BJ (cell line): ENCODE measurements at regions not wholly inside any gene's neighbourhood (a gene's known extent, or its start where the extent isn't known, plus 50 kb on each side); places are given as distances from the start of the nearest gene placed in this dataset.

Experiments
- CTCF ChIA-PET: fragments of 350-600 bp; formaldehyde crosslinking; extraction: SDS; loops from one replicate; lab custom pipeline; 2021; ENCODE audit warnings: antibody characterized with exemption, inconsistent platforms; lab: Yijun Ruan, JAX
- POLR2A ChIA-PET: fragments of 300-600 bp; sonication (Branson Sonifier 250); formaldehyde crosslinking; extraction: SDS; loops from one replicate; lab custom pipeline; 2021; ENCODE audit warnings: antibody characterized with exemption; lab: Charles Lee
- DNase-seq: peaks from one replicate; pipeline ENCODE4 v3.0.0-alpha.2; 2011; ENCODE audit warnings: low read depth
- H3K27me3 ChIP-seq: 2 replicates; pipeline ENCODE4 v1.6.0; 2011; ENCODE audit warnings: low read length; ENCODE audit not compliant: control insufficient read depth, insufficient read depth
- H3K36me3 ChIP-seq: 2 replicates; pipeline ENCODE4 v1.5.1; 2011; ENCODE audit warnings: low read length; ENCODE audit not compliant: control insufficient read depth, insufficient read depth
- H3K4me3 ChIP-seq: 2 replicates; pipeline ENCODE4 v1.5.1; 2011; ENCODE audit warnings: low read depth, mild to moderate bottlenecking, control low read depth, low read length
- TF ChIP-seq, protein P1 (sequence below): IDR thresholded peaks from 2 replicates; pipeline ENCODE4 v1.5.1; 2011; ENCODE audit warnings: low read depth, mild to moderate bottlenecking, control low read depth, inconsistent platforms, low read length, moderate library complexity; ENCODE audit not compliant: insufficient read depth

DNA sequence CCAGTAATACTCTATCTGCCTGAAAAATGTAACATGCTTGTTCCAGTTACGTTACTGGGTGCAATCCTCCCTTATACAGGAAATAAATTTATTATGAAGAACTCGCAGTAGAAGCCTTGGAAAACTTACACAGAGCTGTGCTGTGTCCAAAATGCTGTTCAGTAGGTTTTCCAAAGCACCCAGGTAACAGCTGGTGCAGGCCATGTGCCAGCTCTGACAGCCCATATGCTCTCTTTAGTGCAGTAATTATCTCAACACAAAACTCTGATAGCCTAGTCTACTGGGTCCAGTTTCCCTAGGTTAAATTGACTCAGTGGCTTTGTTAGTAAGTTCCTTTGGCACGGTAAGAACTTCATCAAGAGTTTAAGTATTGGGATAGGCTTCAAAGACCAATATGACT, 120.7 kb upstream of the OBI1 start:
- POLR2A ChIA-PET, result no interaction called here
- Histone ChIP-seq H3K36me3 (no peaks in the 10 kb centered on the region), H3K4me3 (no peak overlapping the region), H3K27me3 (no peaks in the 10 kb centered on the region)
- TF ChIP-seq, protein P1, sequence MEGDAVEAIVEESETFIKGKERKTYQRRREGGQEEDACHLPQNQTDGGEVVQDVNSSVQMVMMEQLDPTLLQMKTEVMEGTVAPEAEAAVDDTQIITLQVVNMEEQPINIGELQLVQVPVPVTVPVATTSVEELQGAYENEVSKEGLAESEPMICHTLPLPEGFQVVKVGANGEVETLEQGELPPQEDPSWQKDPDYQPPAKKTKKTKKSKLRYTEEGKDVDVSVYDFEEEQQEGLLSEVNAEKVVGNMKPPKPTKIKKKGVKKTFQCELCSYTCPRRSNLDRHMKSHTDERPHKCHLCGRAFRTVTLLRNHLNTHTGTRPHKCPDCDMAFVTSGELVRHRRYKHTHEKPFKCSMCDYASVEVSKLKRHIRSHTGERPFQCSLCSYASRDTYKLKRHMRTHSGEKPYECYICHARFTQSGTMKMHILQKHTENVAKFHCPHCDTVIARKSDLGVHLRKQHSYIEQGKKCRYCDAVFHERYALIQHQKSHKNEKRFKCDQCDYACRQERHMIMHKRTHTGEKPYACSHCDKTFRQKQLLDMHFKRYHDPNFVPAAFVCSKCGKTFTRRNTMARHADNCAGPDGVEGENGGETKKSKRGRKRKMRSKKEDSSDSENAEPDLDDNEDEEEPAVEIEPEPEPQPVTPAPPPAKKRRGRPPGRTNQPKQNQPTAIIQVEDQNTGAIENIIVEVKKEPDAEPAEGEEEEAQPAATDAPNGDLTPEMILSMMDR, result no peak
- CTCF ChIA-PET, result no interaction called here
- no peak for DNase-seq

DNA sequence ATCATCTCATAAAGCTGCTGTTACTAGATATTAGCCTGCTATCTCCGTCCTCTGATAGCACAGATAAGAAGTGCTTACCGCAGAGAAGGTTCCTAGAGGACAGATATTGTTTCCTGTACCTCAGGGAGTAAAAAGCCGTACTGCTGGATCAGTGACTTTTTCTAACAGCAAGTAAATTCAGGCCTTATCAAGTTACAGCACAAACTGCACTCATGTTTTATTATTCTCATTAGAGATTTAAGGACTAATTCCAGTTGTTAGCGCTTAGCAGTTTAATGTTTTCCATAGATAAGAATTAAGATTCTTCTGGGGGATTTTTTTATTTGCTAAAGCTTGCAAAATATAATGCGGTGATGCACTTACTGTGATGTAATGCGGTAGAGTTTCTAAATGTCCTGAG, 119.0 kb upstream of the OBI1 start:
- POLR2A ChIA-PET, result no interaction called here
- TF ChIP-seq, protein P1, result no peak
- no peaks in the 10 kb centered on the region for H3K36me3 ChIP-seq
- H3K27me3 ChIP-seq, result no peaks in the 10 kb centered on the region
- DNase-seq, result no peak
- no peak overlapping the region for H3K4me3 ChIP-seq
- CTCF ChIA-PET, result no interaction called here

DNA sequence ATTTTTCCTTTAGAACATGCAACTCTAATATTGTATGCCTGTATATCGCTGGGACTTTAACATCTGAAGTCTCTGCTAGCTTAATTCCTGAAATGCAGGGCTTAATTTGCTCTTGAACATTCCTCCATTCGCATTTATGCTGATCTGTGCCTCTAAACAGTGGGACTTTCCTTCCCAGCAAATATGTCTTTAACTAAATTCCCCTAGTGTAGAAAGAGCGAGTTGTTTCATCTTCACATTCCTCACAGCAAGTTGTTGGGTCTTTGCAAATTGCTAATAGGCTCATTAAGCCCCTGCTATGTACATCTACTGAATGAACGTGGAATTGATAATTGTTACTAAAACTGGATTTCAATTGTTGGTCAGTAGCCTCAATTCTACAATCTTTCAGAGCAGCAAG, 118.4 kb upstream of the OBI1 start:
- ChIA-PET CTCF (no interaction called here), POLR2A (no interaction called here)
- H3K27me3 ChIP-seq, result no peaks in the 10 kb centered on the region
- TF ChIP-seq, protein P1, result no peak
- no peak for DNase-seq
- H3K36me3 ChIP-seq, result no peaks in the 10 kb centered on the region
- no peak overlapping the region for H3K4me3 ChIP-seq

DNA sequence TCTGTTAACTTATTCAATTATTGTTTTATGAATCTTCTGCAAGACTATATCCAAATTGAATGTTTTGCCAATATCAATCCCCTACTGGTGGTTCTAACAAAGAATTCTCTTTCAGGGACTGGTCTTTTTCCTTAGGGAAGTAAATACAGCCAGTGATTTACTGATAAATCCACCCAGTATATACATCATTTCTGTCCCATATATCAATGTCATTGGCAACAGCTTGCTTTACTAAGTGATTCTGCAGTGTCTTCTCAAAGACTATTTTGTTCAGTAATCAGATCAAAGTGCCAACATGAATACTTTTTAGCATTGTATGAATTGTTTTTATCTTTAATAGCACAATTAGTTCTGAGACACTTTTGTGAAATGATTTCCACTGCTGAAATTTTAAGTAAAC, 114.0 kb upstream of the OBI1 start:
- POLR2A ChIA-PET, result no interaction called here
- CTCF ChIA-PET, result no interaction called here

DNA sequence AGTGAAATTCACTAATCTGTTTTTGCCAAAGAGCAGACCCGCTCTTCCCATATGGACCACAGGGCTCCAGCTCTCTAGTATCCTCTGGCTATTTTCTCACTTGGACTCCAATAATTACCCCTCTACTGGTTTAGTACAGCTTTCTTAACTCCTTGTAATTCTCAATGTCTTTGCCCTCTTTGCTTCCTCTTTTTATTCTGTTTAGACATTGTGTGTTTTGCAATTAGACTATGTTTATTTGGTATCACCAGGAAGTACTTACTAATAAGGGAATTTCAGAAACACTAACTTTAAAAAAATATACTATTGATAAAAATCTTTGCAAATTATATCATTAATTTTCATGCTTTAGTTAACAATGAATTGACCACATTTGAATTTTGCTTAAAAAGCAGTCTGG, 111.6 kb upstream of the OBI1 start:
- TF ChIP-seq, protein P1, result no peak
- DNase-seq, result no peak
- ChIA-PET POLR2A (no interaction called here), CTCF (no interaction called here)
- Histone ChIP-seq H3K36me3 (no peaks in the 10 kb centered on the region), H3K4me3 (no peak overlapping the region), H3K27me3 (no peaks in the 10 kb centered on the region)

More for the DNA sequence above, 114.0 kb upstream of the OBI1 start:
- Histone ChIP-seq H3K27me3 (no peaks in the 10 kb centered on the region), H3K36me3 (no peaks in the 10 kb centered on the region), H3K4me3 (no peak overlapping the region)
- TF ChIP-seq, protein P1, result no peak
- no peak for DNase-seq
